Adrenal gland (tissue), 9 donors: ENCODE measurements at regions not wholly inside any gene's neighbourhood (a gene's known extent, or its start where the extent isn't known, plus 50 kb on each side); places are given as distances from the start of the nearest gene placed in this dataset.

ENCODE experiments used
- DNase-seq, 7 donors: peaks; one replicate each; pipeline ENCODE4 v3.0.0-alpha.2; 2019 to 2020
- H3K27ac ChIP-seq, 5 donors: fragments of 200-600 bp; sonication (generic) in 4 of 5; 1 replicate in 3 of 5; 2 replicates in 2 of 5; pipeline versions ENCODE4 v1.5.1 to v1.8.0; 2016 to 2020; ENCODE audit warnings: mild to moderate bottlenecking in 1 of 5
- H3K27me3 ChIP-seq: fragments of 200-600 bp; 2 replicates; pipeline ENCODE4 v1.8.0; 2021
- H3K36me3 ChIP-seq, 2 donors: fragments of 200-600 bp; replicated peaks in 1 of 2; 1 replicate in 1 of 2; 2 replicates in 1 of 2; pipeline versions ENCODE4 v1.5.1 to v1.8.0; 2018 to 2022
- H3K4me1 ChIP-seq, 2 donors: fragments of 200-600 bp; replicated peaks in 1 of 2; 1 replicate in 1 of 2; 2 replicates in 1 of 2; pipeline versions ENCODE4 v1.5.1 to v1.8.0; 2018 to 2021
- H3K4me3 ChIP-seq, 4 donors: fragments of 200-600 bp; sonication (generic) in 3 of 4; one replicate each; pipeline ENCODE4 v1.5.1; 2016 to 2018
- H3K9me3 ChIP-seq, 3 donors: fragments of 200-600 bp; sonication (generic) in 1 of 3; replicated peaks in 1 of 3; 1 replicate in 2 of 3; 2 replicates in 1 of 3; pipeline versions ENCODE4 v1.5.1 to v1.8.0; 2016 to 2021
- POLR2A ChIP-seq, 2 donors: fragments of 450-650 bp; IDR thresholded peaks; one replicate each; pipeline ENCODE4 v1.6.1; 2017; ENCODE audit warnings: antibody characterized with exemption in 2 of 2, mild to moderate bottlenecking in 2 of 2, moderate library complexity in 1 of 2
- WGBS, 4 donors: extraction: QIAGEN DNeasy Blood & Tissue Kit in 2 of 4; methylation state at CpG; one replicate each; pipeline versions ENCODE4 v1.1.5 to v1.1.7; 2013 to 2017; 5-methylcytosine and 5-hydroxymethylcytosine counted together
- intact Hi-C, 2 donors: fragments of 100-400 bp; cut with DNase I; formaldehyde crosslinking; loops; one replicate each; pipeline versions ENCODE4 v1.14.1 to v1.15.0; 2022 to 2023
- TF ChIP-seq, protein P1 (sequence below), 6 experiments: fragments of 450-650 bp in 4 of 6; fragments of 200-600 bp in 2 of 6; sonication (generic) in 1 of 6; IDR thresholded peaks; 1 replicate in 5 of 6; 2 replicates in 1 of 6; pipeline versions ENCODE4 v1.5.1 to v1.8.0; 2016 to 2021; ENCODE audit warnings: antibody characterized with exemption in 6 of 6, mild to moderate bottlenecking in 2 of 6, moderate library complexity in 1 of 6
- donor health status: healthy with polysubstance abuse.
- donor health status: Bipolar disorder and iron deficiency.
- donor health status: DM: yes; HTN: yes; CAD: no.
- donor health status: DM: no; HTN: no; CAD: no.
- donor health status: DM: no; HTN: no; CAD: no.

GRCh38 chr6:1070085-1070521 lies 241.8 kb upstream of the FOXQ1 start:
- WGBS, 4 donors: 29 to 63% (median 61%) methylated on average over 10 to 12 of the region's 12 CpGs
- H3K27ac ChIP-seq: no peak overlapping the region

DNA sequence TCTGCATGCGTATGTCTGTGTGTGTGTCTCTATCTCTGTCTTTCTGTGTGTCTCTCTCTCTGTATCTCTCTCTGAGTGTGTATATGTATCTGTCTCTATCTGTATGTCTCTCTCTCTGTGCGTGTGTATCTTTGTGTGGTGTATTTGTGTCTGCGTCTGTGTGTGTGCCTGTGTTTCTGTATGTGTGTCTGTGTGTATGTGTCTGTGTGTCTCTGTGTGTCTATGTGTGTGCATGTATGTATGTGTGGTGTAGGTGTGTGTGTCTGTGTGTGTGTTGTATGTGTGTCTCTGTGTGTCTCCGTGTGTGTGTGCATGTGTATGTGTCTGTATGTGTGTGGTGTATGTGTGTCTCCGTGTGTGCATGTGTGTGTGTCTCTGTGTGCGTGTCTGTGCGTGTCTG lies 243.0 kb upstream of the FOXQ1 start:
- TF ChIP-seq POLR2A (IDR thresholded peaks at IDR 0.05): no peak
- TF ChIP-seq, protein P1, sequence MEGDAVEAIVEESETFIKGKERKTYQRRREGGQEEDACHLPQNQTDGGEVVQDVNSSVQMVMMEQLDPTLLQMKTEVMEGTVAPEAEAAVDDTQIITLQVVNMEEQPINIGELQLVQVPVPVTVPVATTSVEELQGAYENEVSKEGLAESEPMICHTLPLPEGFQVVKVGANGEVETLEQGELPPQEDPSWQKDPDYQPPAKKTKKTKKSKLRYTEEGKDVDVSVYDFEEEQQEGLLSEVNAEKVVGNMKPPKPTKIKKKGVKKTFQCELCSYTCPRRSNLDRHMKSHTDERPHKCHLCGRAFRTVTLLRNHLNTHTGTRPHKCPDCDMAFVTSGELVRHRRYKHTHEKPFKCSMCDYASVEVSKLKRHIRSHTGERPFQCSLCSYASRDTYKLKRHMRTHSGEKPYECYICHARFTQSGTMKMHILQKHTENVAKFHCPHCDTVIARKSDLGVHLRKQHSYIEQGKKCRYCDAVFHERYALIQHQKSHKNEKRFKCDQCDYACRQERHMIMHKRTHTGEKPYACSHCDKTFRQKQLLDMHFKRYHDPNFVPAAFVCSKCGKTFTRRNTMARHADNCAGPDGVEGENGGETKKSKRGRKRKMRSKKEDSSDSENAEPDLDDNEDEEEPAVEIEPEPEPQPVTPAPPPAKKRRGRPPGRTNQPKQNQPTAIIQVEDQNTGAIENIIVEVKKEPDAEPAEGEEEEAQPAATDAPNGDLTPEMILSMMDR (IDR thresholded peaks at IDR 0.05): no peak
- no peak overlapping the region for H3K27ac ChIP-seq
- no peaks in the 10 kb centered on the region for H3K9me3 ChIP-seq
- 86 to 92% (median 88%) methylated on average over 7 of the region's 7 CpGs for WGBS, 4 donors
- H3K36me3 ChIP-seq: no peaks in the 10 kb centered on the region
- no peak for DNase-seq
- intact Hi-C loops: no loop called here
- no peaks in the 10 kb centered on the region for H3K27me3 ChIP-seq
- no peaks in the 10 kb centered on the region for H3K4me1 ChIP-seq
- H3K4me3 ChIP-seq: no peak overlapping the region

More at GRCh38 chr6:1070085-1070521, 241.8 kb upstream of the FOXQ1 start:
- no peaks in the 10 kb centered on the region for H3K36me3 ChIP-seq
- intact Hi-C loops: no loop called here
- H3K9me3 ChIP-seq: no peaks in the 10 kb centered on the region
- no peak for DNase-seq
- no peak overlapping the region for H3K4me3 ChIP-seq
- TF ChIP-seq, protein P1 (IDR thresholded peaks at IDR 0.05): no peak
- no peak for TF ChIP-seq POLR2A (IDR thresholded peaks at IDR 0.05)
- no peaks in the 10 kb centered on the region for H3K27me3 ChIP-seq
- H3K4me1 ChIP-seq: no peaks in the 10 kb centered on the region

GRCh38 chr6:1068068-1068467 lies 243.8 kb upstream of the FOXQ1 start:
- DNase-seq: no peak
- TF ChIP-seq, protein P1 (IDR thresholded peaks at IDR 0.05): no peak
- no peak for TF ChIP-seq POLR2A (IDR thresholded peaks at IDR 0.05)
- H3K36me3 ChIP-seq: no peaks in the 10 kb centered on the region
- H3K9me3 ChIP-seq: no peaks in the 10 kb centered on the region
- 62 to 68% (median 67%) methylated on average over 7 of the region's 7 CpGs for WGBS, 4 donors
- no peak overlapping the region for H3K27ac ChIP-seq
- no peaks in the 10 kb centered on the region for H3K4me1 ChIP-seq
- intact Hi-C loops: no loop called here
- H3K27me3 ChIP-seq: no peaks in the 10 kb centered on the region
- no peak overlapping the region for H3K4me3 ChIP-seq

DNA sequence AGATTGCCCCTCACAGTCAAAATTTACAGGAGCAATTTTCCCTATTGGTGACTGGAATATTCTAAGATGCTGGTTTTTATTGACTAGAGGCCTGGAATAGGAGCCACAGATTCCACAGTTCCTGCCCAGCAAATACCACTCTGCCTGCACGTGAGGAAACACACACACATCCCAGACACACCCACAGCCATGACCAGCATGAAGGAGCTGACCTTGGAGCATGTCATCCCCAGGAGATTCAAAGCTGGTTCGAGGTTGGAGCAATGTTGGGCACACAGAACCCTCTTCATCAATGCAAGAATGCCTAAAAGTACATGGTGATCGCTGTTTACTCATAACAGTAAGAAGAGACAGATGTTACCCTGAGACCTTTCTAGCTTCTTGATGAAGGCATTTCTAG lies 244.6 kb upstream of the FOXQ1 start:
- TF ChIP-seq, protein P1 (IDR thresholded peaks at IDR 0.05): no peak
- no peak for TF ChIP-seq POLR2A (IDR thresholded peaks at IDR 0.05)
- 66 to 78% (median 72%) methylated on average over 3 of the region's 3 CpGs for WGBS, 4 donors
- Histone ChIP-seq H3K36me3 (no peaks in the 10 kb centered on the region), H3K27ac (no peak overlapping the region), H3K9me3 (no peaks in the 10 kb centered on the region), H3K4me3 (no peak overlapping the region), H3K4me1 (no peaks in the 10 kb centered on the region), H3K27me3 (no peaks in the 10 kb centered on the region)
- intact Hi-C loops: no loop called here
- DNase-seq: no peak
